C4-2B (cell line): ENCODE measurements at regions not wholly inside any gene's neighbourhood (a gene's known extent, or its start where the extent isn't known, plus 50 kb on each side); places are given as distances from the start of the nearest gene placed in this dataset.

Experiments used
- ZFX ChIP-seq: fragments of 450-650 bp; IDR thresholded peaks from 2 replicates; pipeline ENCODE4 v1.6.1; 2017
- TF ChIP-seq, protein P1 (sequence below): fragments of 450-650 bp; conservative IDR thresholded peaks from 2 replicates; pipeline ENCODE4 v1.5.1; 2017; ENCODE audit warnings: mild to moderate bottlenecking

DNA sequence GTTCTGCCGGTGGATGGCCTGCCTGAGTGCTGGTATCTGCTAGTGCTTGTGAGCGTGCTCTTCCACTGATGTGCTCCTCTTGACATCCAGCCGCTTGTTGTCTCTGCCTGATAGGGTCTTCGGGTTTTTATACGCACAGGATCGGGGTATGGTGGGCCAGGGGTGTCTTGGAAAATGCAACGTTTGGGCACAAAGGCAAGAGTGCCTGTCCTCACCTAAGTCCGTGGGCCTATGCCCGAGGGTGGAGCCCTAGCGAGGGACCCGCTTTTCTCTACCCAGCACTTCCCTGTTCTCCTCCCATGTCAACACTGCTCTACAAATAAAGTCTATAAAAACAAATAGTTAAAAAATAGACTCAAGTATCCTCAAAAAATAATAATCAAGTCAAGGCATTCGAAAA is 1007.8 kb downstream of the PLA2G4A start:
- TF ChIP-seq, protein P1, sequence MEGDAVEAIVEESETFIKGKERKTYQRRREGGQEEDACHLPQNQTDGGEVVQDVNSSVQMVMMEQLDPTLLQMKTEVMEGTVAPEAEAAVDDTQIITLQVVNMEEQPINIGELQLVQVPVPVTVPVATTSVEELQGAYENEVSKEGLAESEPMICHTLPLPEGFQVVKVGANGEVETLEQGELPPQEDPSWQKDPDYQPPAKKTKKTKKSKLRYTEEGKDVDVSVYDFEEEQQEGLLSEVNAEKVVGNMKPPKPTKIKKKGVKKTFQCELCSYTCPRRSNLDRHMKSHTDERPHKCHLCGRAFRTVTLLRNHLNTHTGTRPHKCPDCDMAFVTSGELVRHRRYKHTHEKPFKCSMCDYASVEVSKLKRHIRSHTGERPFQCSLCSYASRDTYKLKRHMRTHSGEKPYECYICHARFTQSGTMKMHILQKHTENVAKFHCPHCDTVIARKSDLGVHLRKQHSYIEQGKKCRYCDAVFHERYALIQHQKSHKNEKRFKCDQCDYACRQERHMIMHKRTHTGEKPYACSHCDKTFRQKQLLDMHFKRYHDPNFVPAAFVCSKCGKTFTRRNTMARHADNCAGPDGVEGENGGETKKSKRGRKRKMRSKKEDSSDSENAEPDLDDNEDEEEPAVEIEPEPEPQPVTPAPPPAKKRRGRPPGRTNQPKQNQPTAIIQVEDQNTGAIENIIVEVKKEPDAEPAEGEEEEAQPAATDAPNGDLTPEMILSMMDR: no peak
- TF ChIP-seq ZFX: no peak
